ENCODE measurements at regions not wholly inside any gene's neighbourhood (a gene's known extent, or its start where the extent isn't known, plus 50 kb on each side); places are given as distances from the start of the nearest gene placed in this dataset.

- TF ChIP-seq CTCF (IDR thresholded peaks at IDR 0.05): no peak
- no peak for TF ChIP-seq POLR2A (IDR thresholded peaks at IDR 0.05)
Measured at GRCh38 chr4:96486563-96486962, 646.7 kb downstream of the PDHA2 start.
